Keratinocyte (primary cell): ENCODE measurements at regions not wholly inside any gene's neighbourhood (a gene's known extent, or its start where the extent isn't known, plus 50 kb on each side); places are given as distances from the start of the nearest gene placed in this dataset.

Experiments used
- DNase-seq: peaks from one replicate; pipeline ENCODE4 v3.0.0-alpha.2; 2011; ENCODE audit warnings: low read depth, missing footprints, low spot score
- FAIRE-seq: peaks from 2 replicates; lab custom pipeline; 2011; peaks lifted over from hg19 to GRCh38; lab: Jason Lieb, UNC
- H2AFZ ChIP-seq: 2 replicates; pipeline ENCODE4 v1.6.0; 2012; ENCODE audit warnings: low read length, control low read depth, inconsistent platforms; ENCODE audit not compliant: control insufficient read depth
- H3K27ac ChIP-seq: 2 replicates; pipeline ENCODE4 v1.5.1; 2011; ENCODE audit warnings: low read length; ENCODE audit not compliant: control insufficient read depth, insufficient read depth
- H3K27me3 ChIP-seq: 3 replicates; pipeline ENCODE4 v1.6.0; 2011; ENCODE audit warnings: low read length; ENCODE audit not compliant: control insufficient read depth, insufficient read depth; ENCODE audit errors: extremely low read depth
- H3K36me3 ChIP-seq, 2 experiments: 2 replicates in 1 of 2; 3 replicates in 1 of 2; pipeline ENCODE4 v1.5.1; 2011; ENCODE audit warnings: low read length in 2 of 2, mild to moderate bottlenecking in 1 of 2; ENCODE audit not compliant: control insufficient read depth in 2 of 2, insufficient read depth in 2 of 2; ENCODE audit errors: extremely low read depth in 1 of 2
- H3K4me1 ChIP-seq: 3 replicates; pipeline ENCODE4 v1.5.1; 2011; ENCODE audit warnings: low read length; ENCODE audit not compliant: control insufficient read depth, insufficient read depth; ENCODE audit errors: extremely low read depth
- H3K4me2 ChIP-seq: 3 replicates; pipeline ENCODE4 v1.6.0; 2011; ENCODE audit warnings: low read depth, low read length; ENCODE audit not compliant: control insufficient read depth, insufficient read depth; ENCODE audit errors: extremely low read depth
- H3K4me3 ChIP-seq, 3 experiments: fragments of 200-600 bp in 1 of 3; sonication (generic) in 1 of 3; 2 replicates in 2 of 3; 3 replicates in 1 of 3; pipeline ENCODE4 v1.5.1; 2011 to 2016; ENCODE audit warnings: low read length in 3 of 3, mild to moderate bottlenecking in 3 of 3, control low read depth in 2 of 3, inconsistent platforms in 1 of 3, low read depth in 1 of 3, mixed read lengths in 1 of 3, mixed run types in 1 of 3, moderate library complexity in 1 of 3; ENCODE audit not compliant: control insufficient read depth in 2 of 3, insufficient read depth in 2 of 3; ENCODE audit errors: extremely low read depth in 1 of 3
- H3K79me2 ChIP-seq: 2 replicates; pipeline ENCODE4 v1.6.0; 2012; ENCODE audit warnings: low read length; ENCODE audit not compliant: control insufficient read depth, insufficient read depth
- H3K9ac ChIP-seq: 3 replicates; pipeline ENCODE4 v1.6.0; 2011; ENCODE audit warnings: low read length; ENCODE audit not compliant: control insufficient read depth, insufficient read depth; ENCODE audit errors: extremely low read depth
- H3K9me1 ChIP-seq: 3 replicates; pipeline ENCODE4 v1.6.0; 2011; ENCODE audit warnings: low read length; ENCODE audit not compliant: control insufficient read depth, insufficient read depth; ENCODE audit errors: extremely low read depth
- H3K9me3 ChIP-seq: 2 replicates; pipeline ENCODE4 v1.5.1; 2012; ENCODE audit warnings: low read depth, low read length; ENCODE audit not compliant: control insufficient read depth
- H4K20me1 ChIP-seq: 3 replicates; pipeline ENCODE4 v1.6.0; 2011; ENCODE audit warnings: low read length; ENCODE audit not compliant: control insufficient read depth, insufficient read depth; ENCODE audit errors: extremely low read depth
- EZH2 ChIP-seq: IDR thresholded peaks from one replicate; pipeline ENCODE4 v1.6.1; 2012; ENCODE audit warnings: inconsistent platforms, mild to moderate bottlenecking, low read length, moderate library complexity
- dilution Hi-C: fragments of 300-500 bp; cut with MboI; formaldehyde crosslinking; loops from one replicate; pipeline ENCODE4 v1.7.0; 2020; ENCODE audit warnings: low sequenced_read_pairs; ENCODE audit not compliant: extremely low pct_ligation_motif_present
- TF ChIP-seq, protein P1 (sequence below), 3 experiments: IDR thresholded peaks in 1 of 3; conservative IDR thresholded peaks in 1 of 3; optimal IDR thresholded peaks in 1 of 3; 2 replicates in 2 of 3; 3 replicates in 1 of 3; pipeline versions ENCODE3 to v1.5.1; 2011; ENCODE audit warnings: low read length in 3 of 3, mild to moderate bottlenecking in 3 of 3, moderate library complexity in 2 of 3, control low read depth in 1 of 3, inconsistent platforms in 1 of 3; ENCODE audit not compliant: insufficient read depth in 2 of 3; ENCODE audit errors: extremely low read depth in 1 of 3

DNA sequence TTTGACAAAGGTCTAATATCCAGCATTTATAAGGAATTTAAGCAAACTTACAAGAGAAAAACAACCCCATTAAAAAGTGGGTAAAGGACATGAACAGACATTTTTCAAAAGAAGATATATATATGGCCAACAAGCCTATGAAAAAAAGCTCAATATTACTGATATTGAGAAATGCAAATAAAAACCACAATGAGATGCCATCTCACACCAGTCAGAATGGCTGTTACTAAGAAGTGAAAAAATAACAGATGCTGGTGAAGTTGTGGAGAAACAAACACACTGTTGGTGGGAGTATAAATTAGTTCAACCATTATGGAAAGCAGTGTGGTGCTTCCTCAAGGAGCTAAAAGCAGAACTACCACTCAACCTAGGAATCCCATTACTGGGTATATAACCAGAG, 91.6 kb upstream of the EFHC2 start:
- H2AFZ ChIP-seq = no peak overlapping the region
- TF ChIP-seq, protein P1, sequence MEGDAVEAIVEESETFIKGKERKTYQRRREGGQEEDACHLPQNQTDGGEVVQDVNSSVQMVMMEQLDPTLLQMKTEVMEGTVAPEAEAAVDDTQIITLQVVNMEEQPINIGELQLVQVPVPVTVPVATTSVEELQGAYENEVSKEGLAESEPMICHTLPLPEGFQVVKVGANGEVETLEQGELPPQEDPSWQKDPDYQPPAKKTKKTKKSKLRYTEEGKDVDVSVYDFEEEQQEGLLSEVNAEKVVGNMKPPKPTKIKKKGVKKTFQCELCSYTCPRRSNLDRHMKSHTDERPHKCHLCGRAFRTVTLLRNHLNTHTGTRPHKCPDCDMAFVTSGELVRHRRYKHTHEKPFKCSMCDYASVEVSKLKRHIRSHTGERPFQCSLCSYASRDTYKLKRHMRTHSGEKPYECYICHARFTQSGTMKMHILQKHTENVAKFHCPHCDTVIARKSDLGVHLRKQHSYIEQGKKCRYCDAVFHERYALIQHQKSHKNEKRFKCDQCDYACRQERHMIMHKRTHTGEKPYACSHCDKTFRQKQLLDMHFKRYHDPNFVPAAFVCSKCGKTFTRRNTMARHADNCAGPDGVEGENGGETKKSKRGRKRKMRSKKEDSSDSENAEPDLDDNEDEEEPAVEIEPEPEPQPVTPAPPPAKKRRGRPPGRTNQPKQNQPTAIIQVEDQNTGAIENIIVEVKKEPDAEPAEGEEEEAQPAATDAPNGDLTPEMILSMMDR (optimal IDR thresholded peaks at IDR 0.05 in 1 of 3, IDR thresholded peaks at IDR 0.05 in 1 of 3, conservative IDR thresholded peaks at IDR 0.05 in 1 of 3; ENCODE audit: extremely low read depth in 1 of 3, insufficient read depth in 2 of 3, low read length in 3 of 3) = no peak
- TF ChIP-seq EZH2 = no peak
- H3K36me3 ChIP-seq = no peaks in the 10 kb centered on the region
- dilution Hi-C loops = no loop called here
- H3K9me3 ChIP-seq = no peaks in the 10 kb centered on the region
- H4K20me1 ChIP-seq = no peaks in the 10 kb centered on the region
- no peak overlapping the region for H3K9ac ChIP-seq
- H3K9me1 ChIP-seq = no peaks in the 10 kb centered on the region
- FAIRE-seq (no peak), DNase-seq (no peak)
- no peaks in the 10 kb centered on the region for H3K79me2 ChIP-seq
- H3K4me1 ChIP-seq = peaks cover 10% of the 10 kb centered on the region
- H3K4me2 ChIP-seq = no peak overlapping the region
- no peak overlapping the region for H3K27ac ChIP-seq
- H3K4me3 ChIP-seq = no peak overlapping the region
- H3K27me3 ChIP-seq = no peaks in the 10 kb centered on the region

- FAIRE-seq (no peak), DNase-seq (no peak)
- Histone ChIP-seq H3K4me2 (no peak overlapping the region), H3K9ac (no peak overlapping the region), H2AFZ (no peak overlapping the region), H3K9me3 (no peaks in the 10 kb centered on the region), H3K9me1 (no peaks in the 10 kb centered on the region), H3K4me3 (no peak overlapping the region), H3K36me3 (no peaks in the 10 kb centered on the region), H3K27me3 (no peaks in the 10 kb centered on the region), H3K79me2 (no peaks in the 10 kb centered on the region), H4K20me1 (no peaks in the 10 kb centered on the region), H3K27ac (no peak overlapping the region), H3K4me1 (peaks cover 10% of the 10 kb centered on the region)
- no peak for TF ChIP-seq EZH2
- TF ChIP-seq, protein P1 (optimal IDR thresholded peaks at IDR 0.05 in 1 of 3, IDR thresholded peaks at IDR 0.05 in 1 of 3, conservative IDR thresholded peaks at IDR 0.05 in 1 of 3; ENCODE audit: extremely low read depth in 1 of 3, insufficient read depth in 2 of 3, low read length in 3 of 3) = no peak
- dilution Hi-C loops = no loop called here
Observed at GRCh38 chrX:44433556-44433955, 90.1 kb upstream of the EFHC2 start.
